Liver (tissue), 8 donors: ENCODE measurements at regions not wholly inside any gene's neighbourhood (a gene's known extent, or its start where the extent isn't known, plus 50 kb on each side); places are given as distances from the start of the nearest gene placed in this dataset.

Source experiments
- DNase-seq: peaks from one replicate; pipeline ENCODE4 v3.0.0-alpha.2; 2017; ENCODE audit warnings: low spot score
- H3K27ac ChIP-seq, 2 donors: one replicate each; pipeline ENCODE4 v1.7.0; 2013; ENCODE audit warnings: inconsistent platforms in 2 of 2, low read length in 2 of 2, control low read depth in 1 of 2, low read depth in 1 of 2, mild to moderate bottlenecking in 1 of 2
- H3K27me3 ChIP-seq, 4 donors: one replicate each; pipeline versions ENCODE4 v1.6.1 to v1.7.0; 2013; ENCODE audit warnings: low read length in 3 of 4, inconsistent platforms in 1 of 4, mild to moderate bottlenecking in 1 of 4, moderate library complexity in 1 of 4; ENCODE audit not compliant: control insufficient read depth in 4 of 4, insufficient read depth in 4 of 4
- H3K36me3 ChIP-seq, 4 donors: one replicate each; pipeline versions ENCODE4 v1.6.1 to v1.7.0; 2013; ENCODE audit warnings: low read length in 3 of 4, mild to moderate bottlenecking in 3 of 4, low read depth in 1 of 4, moderate library complexity in 1 of 4; ENCODE audit not compliant: control insufficient read depth in 4 of 4, insufficient read depth in 3 of 4
- H3K4me1 ChIP-seq, 4 donors: one replicate each; pipeline versions ENCODE4 v1.6.1 to v1.7.0; 2013; ENCODE audit warnings: low read length in 3 of 4, mild to moderate bottlenecking in 3 of 4, moderate library complexity in 1 of 4; ENCODE audit not compliant: control insufficient read depth in 4 of 4, insufficient read depth in 4 of 4
- H3K4me3 ChIP-seq, 3 donors: one replicate each; pipeline versions ENCODE4 v1.6.1 to v1.7.0; 2013; ENCODE audit warnings: low read length in 3 of 3, control low read depth in 1 of 3, low read depth in 1 of 3, mild to moderate bottlenecking in 1 of 3
- H3K9ac ChIP-seq, 2 donors: one replicate each; pipeline ENCODE4 v1.7.0; 2013; ENCODE audit warnings: low read length in 2 of 2, mild to moderate bottlenecking in 2 of 2, moderate library complexity in 2 of 2, control low read depth in 1 of 2, low read depth in 1 of 2
- H3K9me3 ChIP-seq, 4 donors: one replicate each; pipeline versions ENCODE4 v1.6.1 to v1.7.0; 2013; ENCODE audit warnings: low read length in 3 of 4; ENCODE audit not compliant: control insufficient read depth in 4 of 4
- ATF3 ChIP-seq: IDR thresholded peaks from 2 replicates; pipeline ENCODE4 v1.6.1; 2016; ENCODE audit warnings: antibody characterized with exemption
- CTCF ChIP-seq: fragments of 150-350 bp; IDR thresholded peaks from 2 replicates; pipeline ENCODE4 v1.5.1; 2017; ENCODE audit warnings: improper control_type of control experiment, low read depth, low read length; ENCODE audit not compliant: missing input control
- EGR1 ChIP-seq, 2 donors: IDR thresholded peaks; 2 replicates each; pipeline ENCODE4 v1.6.1; 2016 to 2018; ENCODE audit warnings: antibody characterized with exemption in 2 of 2, low read depth in 2 of 2
- FOXA2 ChIP-seq: IDR thresholded peaks from 2 replicates; pipeline ENCODE4 v1.6.1; 2016; ENCODE audit warnings: antibody characterized with exemption
- GABPA ChIP-seq, 2 donors: IDR thresholded peaks in 1 of 2; conservative IDR thresholded peaks in 1 of 2; 2 replicates each; pipeline ENCODE4 v1.6.1; 2016; ENCODE audit warnings: antibody characterized with exemption in 2 of 2, mild to moderate bottlenecking in 1 of 2, moderate library complexity in 1 of 2
- HNF4A ChIP-seq, 2 donors: conservative IDR thresholded peaks; 2 replicates each; pipeline ENCODE4 v1.6.1; 2016; ENCODE audit warnings: antibody characterized with exemption in 2 of 2, mild to moderate bottlenecking in 2 of 2
- JUND ChIP-seq, 2 donors: IDR thresholded peaks; 2 replicates each; pipeline ENCODE4 v1.6.1; 2016; ENCODE audit warnings: antibody characterized with exemption in 2 of 2
- MAX ChIP-seq: IDR thresholded peaks from 2 replicates; pipeline ENCODE4 v1.6.1; 2016; ENCODE audit warnings: antibody characterized with exemption
- RAD21 ChIP-seq, 2 donors: IDR thresholded peaks; 2 replicates each; pipeline ENCODE4 v1.6.1; 2016; ENCODE audit warnings: antibody characterized with exemption in 2 of 2, mild to moderate bottlenecking in 2 of 2
- REST ChIP-seq: IDR thresholded peaks from 2 replicates; pipeline ENCODE4 v1.6.1; 2016; ENCODE audit warnings: antibody characterized with exemption, mild to moderate bottlenecking
- TAF1 ChIP-seq: conservative IDR thresholded peaks from 2 replicates; pipeline ENCODE4 v1.6.1; 2016; ENCODE audit warnings: antibody characterized with exemption, mild to moderate bottlenecking
- YY1 ChIP-seq: IDR thresholded peaks from 2 replicates; pipeline ENCODE4 v1.6.1; 2016; ENCODE audit warnings: antibody characterized with exemption, mild to moderate bottlenecking
- WGBS: extraction: QIAGEN DNeasy Blood & Tissue Kit; methylation state at CpG from one replicate; pipeline ENCODE4 v1.1.7; 2013; 5-methylcytosine and 5-hydroxymethylcytosine counted together
- donor health status: healthy.
- donor health status: healthy.
- donor health status: healthy.
- donor health status: healthy.
- donor health status: healthy.

- no peak for DNase-seq
- H3K27me3 ChIP-seq: no peaks in the 10 kb centered on the region
- no peaks in the 10 kb centered on the region for H3K36me3 ChIP-seq
- TF ChIP-seq ATF3: no peak
- no peak overlapping the region for H3K9ac ChIP-seq
- no peak overlapping the region for H3K27ac ChIP-seq
- no peaks in the 10 kb centered on the region for H3K4me1 ChIP-seq
- H3K4me3 ChIP-seq: no peak overlapping the region
- 76% methylated on average over 9 of the region's 9 CpGs for WGBS
- no peaks in the 10 kb centered on the region for H3K9me3 ChIP-seq
Observed at GRCh38 chr13:103147961-103148360, 81.7 kb upstream of the SLC10A2 start.

GRCh38 chr13:103145442-103145841, 79.2 kb upstream of the SLC10A2 start:
- no peak for TF ChIP-seq FOXA2
- TF ChIP-seq JUND (IDR thresholded peaks at IDR 0.05): no peak
- no peak for TF ChIP-seq EGR1 (IDR thresholded peaks at IDR 0.05; ENCODE audit: low read depth in 2 of 2)
- TF ChIP-seq ATF3: no peak
- no peak for TF ChIP-seq YY1
- TF ChIP-seq HNF4A (conservative IDR thresholded peaks at IDR 0.05): no peak
- TF ChIP-seq RAD21 (IDR thresholded peaks at IDR 0.05): no peak
- TF ChIP-seq CTCF: no peak
- no peak for TF ChIP-seq TAF1
- no peak for TF ChIP-seq MAX
- no peak for TF ChIP-seq GABPA (IDR thresholded peaks at IDR 0.05 in 1 of 2, conservative IDR thresholded peaks at IDR 0.05 in 1 of 2)
- 80% methylated on average over 1 of the region's 1 CpG for WGBS

GRCh38 chr13:103143432-103143831, 77.2 kb upstream of the SLC10A2 start:
- H3K27ac ChIP-seq: no peak overlapping the region
- H3K27me3 ChIP-seq: no peaks in the 10 kb centered on the region
- TF ChIP-seq GABPA (IDR thresholded peaks at IDR 0.05 in 1 of 2, conservative IDR thresholded peaks at IDR 0.05 in 1 of 2): no peak
- no peaks in the 10 kb centered on the region for H3K9me3 ChIP-seq
- no peak overlapping the region for H3K4me3 ChIP-seq
- no peaks in the 10 kb centered on the region for H3K36me3 ChIP-seq
- H3K4me1 ChIP-seq: peaks cover 0 to 5% (median 3%) of the 10 kb centered on the region in 4 donors
- H3K9ac ChIP-seq: no peak overlapping the region
- DNase-seq: no peak

More at GRCh38 chr13:103145442-103145841, 79.2 kb upstream of the SLC10A2 start:
- H3K27ac ChIP-seq: no peak overlapping the region
- no peaks in the 10 kb centered on the region for H3K9me3 ChIP-seq
- no peak for DNase-seq
- peaks cover 0 to 5% (median 3%) of the 10 kb centered on the region in 4 donors for H3K4me1 ChIP-seq
- H3K9ac ChIP-seq: no peak overlapping the region
- H3K4me3 ChIP-seq: no peak overlapping the region
- no peaks in the 10 kb centered on the region for H3K27me3 ChIP-seq
- H3K36me3 ChIP-seq: no peaks in the 10 kb centered on the region

- Histone ChIP-seq H3K36me3 (no peaks in the 10 kb centered on the region), H3K4me1 (peaks cover 0 to 5% (median 3%) of the 10 kb centered on the region in 4 donors), H3K4me3 (no peak overlapping the region), H3K9ac (no peak overlapping the region), H3K27ac (no peak overlapping the region), H3K9me3 (no peaks in the 10 kb centered on the region), H3K27me3 (no peaks in the 10 kb centered on the region)
- DNase-seq: no peak
- 44% methylated on average over 2 of the region's 2 CpGs for WGBS
- no peak for TF ChIP-seq JUND (IDR thresholded peaks at IDR 0.05)
- no peak for TF ChIP-seq MAX
- no peak for TF ChIP-seq TAF1
- no peak for TF ChIP-seq GABPA (IDR thresholded peaks at IDR 0.05 in 1 of 2, conservative IDR thresholded peaks at IDR 0.05 in 1 of 2)
- no peak for TF ChIP-seq EGR1 (IDR thresholded peaks at IDR 0.05; ENCODE audit: low read depth in 2 of 2)
- TF ChIP-seq CTCF: no peak
- no peak for TF ChIP-seq REST
- TF ChIP-seq YY1: no peak
Observed at GRCh38 chr13:103142151-103142550, 75.9 kb upstream of the SLC10A2 start.
